ENCODE measurements at regions not wholly inside any gene's neighbourhood (a gene's known extent, or its start where the extent isn't known, plus 50 kb on each side); places are given as distances from the start of the nearest gene placed in this dataset.

DNA sequence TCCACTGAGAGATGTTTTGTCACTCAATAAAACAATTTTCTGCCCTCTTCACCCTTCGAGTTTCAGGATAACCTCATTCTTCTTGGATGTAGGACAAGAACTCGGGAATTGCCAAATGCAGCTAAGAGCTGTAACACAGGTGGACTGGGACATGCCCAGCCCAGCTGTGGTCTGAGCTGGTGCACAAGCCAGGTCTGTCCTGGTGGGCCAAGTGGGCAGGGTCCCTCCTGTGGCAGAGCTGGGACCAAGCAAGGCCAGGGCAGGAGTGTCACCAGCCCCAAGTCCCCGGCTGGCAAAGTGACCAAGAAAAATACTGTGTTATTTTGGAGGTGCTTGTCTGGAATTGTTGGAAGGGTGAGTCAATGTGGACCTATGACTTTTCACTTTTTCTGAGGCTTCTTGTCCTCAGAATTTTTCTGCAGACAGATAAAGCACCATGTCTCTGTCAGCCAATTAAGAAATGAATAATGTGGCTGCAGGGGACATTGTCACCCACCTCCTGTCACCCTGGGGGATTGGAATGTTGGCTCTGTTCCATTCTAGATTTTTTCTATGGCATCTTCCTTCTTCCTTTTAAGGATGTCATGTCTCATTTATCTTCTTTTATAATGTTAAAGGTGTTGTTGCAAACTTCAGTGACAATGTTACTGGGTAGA is 645.2 kb upstream of the EPHA6 start:
- no peak for DNase-seq

DNA sequence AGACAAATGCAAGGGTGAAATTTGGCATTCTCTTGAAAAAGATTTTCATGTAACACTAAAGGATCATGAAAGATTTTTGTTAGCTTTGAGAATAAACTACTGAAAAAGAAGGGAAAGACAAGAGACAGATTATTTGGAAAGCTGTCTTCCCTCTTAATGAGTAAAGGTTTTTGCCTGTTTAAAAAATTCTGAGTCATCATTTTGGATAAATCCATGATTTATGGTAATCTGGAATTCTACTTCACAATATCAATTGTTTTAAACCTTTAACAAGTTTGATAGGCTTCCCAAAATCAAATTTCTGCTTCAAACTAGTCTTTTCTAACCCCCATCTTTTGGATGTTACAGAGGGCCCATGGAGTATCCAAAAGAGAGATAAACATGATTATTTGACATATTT is 641.5 kb upstream of the EPHA6 start:
- DNase-seq, result no peak

DNA sequence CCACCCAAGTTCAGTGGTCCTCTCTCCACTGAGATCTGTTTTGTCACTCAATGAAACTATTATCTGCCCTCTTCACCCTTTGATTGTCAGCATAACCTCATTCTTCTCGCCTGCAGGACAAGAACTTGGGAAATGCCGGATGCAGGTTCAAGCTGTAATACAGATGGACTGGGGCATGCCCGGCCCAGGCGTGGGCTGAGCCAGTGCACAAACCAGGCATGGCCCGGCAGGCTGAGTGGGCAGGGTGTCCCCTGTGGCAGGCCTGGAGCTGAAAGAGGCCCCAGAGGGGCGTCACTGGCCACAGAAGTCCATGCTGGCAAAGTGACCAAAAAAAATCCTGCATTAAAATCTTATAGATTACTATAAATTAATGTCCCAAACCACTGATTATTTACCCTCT is 638.9 kb upstream of the EPHA6 start:
- DNase-seq, result no peak

DNA sequence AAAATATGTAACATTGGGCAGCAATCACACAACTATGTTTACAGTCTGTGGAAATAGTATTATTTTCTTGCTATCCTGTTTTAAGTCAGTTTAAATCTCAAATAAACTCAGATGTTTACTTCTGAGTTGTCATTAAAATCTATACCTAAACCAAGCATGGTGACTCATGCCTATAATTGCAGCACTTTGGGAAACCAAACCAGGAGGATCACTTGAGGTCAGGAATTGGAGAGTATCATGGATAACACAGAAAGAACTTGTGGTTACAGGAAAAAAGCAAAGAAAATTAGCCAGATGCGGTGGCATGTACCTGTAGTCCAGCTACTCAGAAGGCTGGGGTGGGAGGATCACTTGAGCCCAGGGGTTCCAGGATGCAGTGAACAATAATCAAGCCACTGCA is 631.6 kb upstream of the EPHA6 start:
- no peak for DNase-seq

DNA sequence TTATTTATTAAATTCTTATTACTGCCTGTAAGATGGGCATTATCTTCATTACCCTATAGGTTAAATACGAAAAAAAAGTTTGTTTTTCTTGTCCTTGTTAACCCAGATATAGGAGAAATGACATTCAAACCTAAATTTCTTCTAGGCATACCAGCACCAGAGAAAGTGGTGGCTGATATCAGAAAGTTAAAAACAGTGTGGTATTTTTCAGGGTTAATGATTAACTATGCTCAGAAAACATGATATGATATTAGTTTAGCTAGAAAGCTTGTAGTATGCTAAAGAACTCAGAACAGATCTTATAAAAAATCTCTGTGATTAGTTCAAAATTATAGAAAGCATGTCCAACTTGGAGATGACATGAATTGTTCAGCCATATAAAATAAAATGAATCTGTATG is 630.5 kb upstream of the EPHA6 start:
- no peak for DNase-seq

DNA sequence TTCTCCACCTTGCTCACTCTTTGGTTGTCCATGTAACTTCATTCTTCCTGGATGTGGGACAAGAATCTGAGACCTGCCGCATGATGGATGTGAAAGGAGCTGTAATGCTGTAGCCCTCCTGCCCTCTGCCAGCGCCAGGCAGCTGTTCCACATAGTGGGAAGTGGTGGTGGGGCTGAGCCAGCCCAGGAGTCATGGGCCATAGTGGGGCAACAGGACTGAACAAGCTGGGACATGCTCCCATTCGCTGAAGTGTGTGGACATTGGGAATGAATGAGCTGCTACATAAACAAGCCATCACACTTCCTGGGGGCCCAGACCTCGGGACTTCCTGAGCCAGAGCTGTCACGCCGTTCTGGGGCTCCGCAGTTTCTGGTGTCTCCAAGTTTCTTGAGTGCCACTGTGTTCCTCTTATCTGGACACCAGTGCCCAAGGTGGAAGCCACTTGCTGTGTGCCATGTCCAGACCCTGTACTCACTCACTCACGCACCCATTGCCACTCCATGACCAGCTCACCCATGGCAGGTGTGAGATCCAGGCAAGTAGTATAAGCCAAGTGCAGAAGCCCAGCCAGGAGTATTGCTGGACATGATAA is 624.3 kb upstream of the EPHA6 start:
- no peak for DNase-seq

DNA sequence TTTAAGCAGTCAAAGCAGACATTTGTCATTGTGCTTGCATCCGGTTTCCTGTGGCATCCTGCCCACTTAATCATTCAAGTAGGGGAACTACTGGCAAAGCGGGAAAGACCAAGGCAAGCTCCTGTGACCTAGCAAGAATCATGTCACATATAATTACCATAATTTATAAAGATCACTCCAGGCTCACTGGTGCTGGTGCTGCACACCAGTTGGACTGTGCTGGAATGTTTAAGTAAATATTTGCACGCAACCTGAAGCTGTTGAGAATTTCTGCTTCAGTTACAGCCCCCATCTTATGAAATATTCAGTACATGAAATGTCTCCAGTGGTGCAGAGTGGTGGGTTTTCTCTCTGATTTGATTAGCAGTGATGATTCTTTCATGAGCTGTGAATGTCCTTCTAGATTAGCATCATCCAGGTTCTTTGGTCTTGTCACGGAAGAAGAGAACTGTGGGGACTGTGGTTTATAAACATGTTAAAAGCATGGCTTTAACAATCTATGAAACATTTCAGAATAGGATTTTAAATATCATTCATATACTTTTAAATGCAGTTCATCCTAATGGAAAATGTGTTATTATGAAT is 621.3 kb upstream of the EPHA6 start:
- DNase-seq, result no peak

DNA sequence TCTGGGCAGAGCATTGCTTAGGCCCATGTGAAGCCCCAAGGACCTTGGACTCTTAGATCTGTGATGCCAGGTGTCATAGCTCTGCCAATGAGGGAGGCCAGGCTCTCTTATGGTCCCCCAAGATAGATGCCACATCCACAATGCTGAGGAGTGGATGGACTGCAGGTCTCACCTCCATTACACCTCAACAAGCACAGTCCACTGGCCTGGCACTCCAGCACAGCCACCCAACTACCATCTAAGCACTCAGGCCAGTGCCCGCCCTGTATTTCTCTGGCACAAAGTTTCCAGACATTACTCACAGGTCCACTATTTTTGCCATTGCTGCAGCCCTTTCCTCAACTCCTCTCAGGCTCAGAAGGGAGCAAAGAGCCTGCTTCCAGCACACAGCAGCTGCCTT is 613.5 kb upstream of the EPHA6 start:
- no peak for DNase-seq

DNA sequence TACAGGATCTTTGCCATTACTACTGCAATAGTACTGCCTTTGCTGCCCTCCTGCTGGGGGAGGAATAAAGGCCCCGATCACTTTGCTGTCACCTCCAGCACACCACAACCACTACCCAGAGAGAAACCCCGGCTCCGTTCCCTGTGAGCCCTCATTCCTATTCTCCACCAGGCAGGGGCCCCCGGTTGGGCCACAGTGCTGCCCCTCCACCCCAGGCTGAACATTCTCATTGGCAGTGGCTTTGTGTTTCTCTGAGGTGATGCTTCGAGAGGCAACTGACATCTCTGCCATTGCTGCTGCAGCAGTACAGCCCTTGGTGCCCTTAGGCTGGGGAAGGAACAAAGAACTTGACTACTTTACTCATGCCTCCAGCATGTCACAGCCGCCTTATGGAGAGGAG is 612.9 kb upstream of the EPHA6 start:
- DNase-seq, result no peak

DNA sequence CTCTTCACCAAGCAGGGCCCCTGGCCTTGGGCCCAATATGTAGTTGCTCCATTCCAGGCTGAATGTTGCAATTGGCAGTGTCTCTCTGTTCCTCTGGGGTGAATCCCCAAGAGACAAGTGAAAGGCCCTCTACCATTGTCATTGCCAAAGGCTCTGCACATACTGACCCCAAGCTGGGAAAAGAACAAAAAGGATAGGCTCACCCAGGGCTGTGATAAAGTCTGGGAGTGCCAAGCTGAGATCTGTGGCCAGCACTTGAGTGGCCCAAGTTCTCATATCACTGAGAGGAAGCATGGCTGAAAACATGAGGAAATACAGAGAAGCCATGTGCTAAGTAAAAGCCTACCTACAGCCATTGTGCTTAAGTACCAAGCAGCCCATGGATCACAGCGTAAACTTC is 612.2 kb upstream of the EPHA6 start:
- DNase-seq, result no peak

DNA sequence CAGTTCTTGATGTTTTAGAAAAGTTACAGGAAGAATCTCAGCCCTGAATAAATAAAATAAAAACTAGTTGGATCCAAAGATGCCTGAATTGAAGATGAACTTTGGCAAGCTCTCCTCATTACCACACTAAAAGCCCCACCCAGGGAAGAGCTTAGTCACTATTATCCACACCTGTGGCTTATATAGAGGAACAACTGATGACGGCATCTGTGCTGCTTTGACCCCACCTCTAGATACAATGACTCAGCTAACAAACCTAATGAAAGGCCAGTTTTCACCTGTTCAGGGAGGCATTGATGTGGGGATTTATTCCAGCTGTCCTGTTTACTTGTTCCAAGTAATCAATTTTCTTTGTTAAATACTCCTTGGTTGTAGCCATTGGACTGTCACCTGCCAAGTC is 604.7 kb upstream of the EPHA6 start:
- no peak for DNase-seq

DNA sequence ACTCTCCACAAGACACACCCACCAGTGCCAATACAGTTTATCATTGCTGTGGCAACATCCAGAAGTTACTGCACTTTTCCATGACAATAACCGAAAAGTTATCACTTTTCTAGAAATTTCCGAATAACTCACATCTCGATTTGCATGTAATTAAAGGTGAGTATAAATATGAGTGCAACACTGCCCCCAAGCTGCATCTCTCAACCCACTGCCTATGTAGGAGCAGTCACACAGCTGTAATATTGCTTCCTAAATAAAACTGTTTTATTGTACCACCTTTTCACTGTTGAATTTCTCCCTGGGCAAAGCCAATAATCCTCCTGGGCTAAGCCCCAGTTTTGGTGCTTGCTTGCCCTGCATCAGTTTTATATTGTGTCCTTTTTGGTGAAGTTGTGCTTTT is 601.0 kb upstream of the EPHA6 start:
- DNase-seq, result no peak

DNA sequence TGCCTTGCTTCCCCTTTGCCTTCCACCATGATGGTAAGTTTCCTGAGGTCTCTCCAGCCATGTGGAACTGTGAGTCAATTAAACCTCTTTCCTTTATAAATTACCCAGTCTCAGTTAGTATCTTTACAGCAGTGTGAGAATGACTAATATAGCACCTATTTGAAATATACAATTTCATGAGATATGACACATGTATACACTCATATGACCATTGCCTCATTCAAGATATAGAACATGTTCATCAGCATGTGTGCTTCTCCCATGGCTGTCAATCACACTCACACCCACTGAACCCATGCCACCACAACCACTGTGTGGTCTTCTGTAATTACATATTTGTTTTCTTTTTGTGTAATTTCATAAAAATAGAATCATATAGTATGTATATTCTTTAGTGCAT is 599.5 kb upstream of the EPHA6 start:
- no peak for DNase-seq

DNA sequence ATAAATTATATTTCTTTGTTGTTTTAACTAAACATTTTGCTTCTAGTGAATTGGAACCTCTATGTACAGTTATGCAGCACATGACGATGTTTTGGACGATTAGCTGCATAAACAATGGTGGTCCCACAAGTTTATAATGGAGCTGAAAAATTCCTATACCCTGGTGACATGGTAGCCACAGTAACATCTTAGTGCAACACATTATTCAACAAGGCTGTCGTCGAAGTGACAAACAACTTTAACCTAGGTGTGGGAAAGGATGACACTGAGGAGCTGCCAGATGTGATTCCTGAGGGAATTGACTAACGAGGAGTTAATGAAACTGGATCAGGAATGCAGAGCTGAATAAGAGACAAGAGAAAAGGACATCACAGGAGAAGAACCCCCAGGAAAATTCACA is 588.9 kb upstream of the EPHA6 start:
- no peak for DNase-seq

DNA sequence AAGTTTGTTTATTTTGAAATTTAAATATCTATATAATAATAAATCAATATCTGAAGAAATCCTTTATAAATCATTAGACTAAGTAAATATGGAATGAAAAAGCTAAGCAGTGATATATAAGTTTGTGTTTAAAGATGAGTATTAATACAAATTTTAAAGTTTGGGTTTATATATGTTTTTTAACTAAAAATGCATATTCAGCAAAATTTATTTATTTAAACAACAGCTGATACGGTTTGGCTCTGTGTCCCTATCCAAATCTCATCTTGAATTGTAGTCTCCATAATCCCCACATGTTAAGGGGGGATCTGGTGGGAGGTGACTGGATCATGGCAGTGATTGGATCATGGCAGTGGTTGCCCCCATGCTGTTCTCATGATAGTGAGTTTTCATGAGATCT is 580.7 kb upstream of the EPHA6 start:
- no peak for DNase-seq

DNA sequence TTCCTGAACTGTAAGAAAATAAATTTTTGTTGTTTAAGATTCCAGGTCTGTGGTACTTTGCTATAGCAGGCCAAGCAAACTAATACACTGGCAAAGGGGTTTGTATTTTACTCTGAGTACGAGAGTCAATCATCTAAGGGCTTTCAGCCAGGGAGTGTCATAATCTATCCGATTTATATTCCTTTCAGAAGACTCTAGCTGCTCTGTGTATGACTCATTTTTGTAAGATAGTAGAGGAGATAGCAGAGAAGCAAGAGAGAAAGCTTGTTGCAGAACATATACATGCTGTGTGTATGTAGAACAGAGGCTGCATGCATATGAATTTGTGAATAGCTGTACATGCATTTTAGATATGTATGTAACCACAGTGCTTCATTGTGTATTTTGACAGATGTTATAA is 577.9 kb upstream of the EPHA6 start:
- DNase-seq, result no peak

DNA sequence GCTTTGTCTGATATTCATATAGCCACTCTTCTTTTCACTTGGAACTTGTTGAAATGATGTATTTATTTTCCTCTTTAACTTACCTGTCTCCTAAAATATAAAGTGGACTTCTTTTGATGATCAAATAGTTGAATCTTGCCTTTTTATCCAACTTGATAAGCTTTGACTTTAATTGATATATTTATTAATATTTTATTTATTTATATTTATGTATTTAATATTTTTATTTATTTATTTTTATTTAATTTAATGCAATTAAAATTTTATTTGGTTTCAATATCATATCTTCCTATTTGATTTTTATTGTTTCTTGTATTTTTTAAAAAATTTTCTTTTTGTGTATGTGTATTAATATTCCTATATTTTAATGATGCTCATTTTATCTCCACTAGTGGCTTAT is 555.1 kb upstream of the EPHA6 start:
- DNase-seq, result no peak

DNA sequence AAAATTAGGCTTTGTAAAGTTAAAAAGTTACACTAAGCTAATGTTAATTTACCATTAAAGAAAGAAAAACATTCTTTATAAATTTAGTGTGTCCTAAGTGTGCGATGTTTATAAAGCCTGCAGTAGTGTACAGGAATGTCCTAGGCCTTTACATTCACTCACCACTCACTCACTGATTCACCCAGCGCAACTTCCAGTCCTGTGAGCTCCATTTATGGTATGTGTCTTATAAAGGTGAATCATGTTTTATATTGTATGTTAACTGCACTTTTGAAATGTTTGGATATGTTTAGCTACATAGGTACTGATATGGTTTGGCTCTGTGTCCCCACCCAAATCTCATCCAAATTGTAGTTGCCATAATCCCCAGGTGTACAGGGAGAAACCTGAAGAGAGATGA is 549.7 kb upstream of the EPHA6 start:
- DNase-seq, result no peak

DNA sequence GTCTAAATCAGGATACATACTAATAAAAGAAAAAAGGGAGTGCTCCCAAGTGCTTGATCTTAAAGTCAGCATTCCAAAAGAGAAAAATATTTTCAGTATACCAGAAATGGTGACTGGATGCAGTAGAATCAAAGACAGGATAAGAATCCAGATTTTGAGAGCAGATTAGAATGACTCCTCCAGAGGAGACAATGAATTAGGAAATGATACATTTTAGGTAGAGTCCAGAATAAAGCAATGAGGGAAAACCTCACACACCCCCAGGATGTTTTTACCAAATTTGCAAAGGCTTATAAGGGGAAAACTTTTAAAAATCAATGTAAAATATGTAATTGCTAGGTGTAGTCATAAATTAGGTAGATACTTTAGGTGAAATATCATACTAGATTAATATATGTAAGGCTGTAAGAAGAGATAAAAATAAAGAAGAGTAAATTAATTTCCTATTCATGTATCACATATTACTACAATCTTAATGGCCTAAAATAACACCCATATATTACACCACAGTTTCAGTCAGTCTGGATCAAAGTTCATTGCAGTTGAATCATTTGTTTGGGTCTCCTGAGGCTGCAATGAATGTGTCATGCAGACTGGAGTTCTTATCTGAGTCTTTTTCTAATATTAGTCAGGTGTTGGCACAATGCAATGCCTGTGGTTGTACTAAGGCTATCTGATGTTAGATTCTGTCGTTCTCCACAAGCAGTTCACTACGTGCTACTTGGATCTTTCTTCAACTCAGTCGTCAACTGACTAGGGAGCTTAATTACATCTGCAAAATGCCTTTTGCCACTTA is 547.8 kb upstream of the EPHA6 start:
- no peak for DNase-seq

DNA sequence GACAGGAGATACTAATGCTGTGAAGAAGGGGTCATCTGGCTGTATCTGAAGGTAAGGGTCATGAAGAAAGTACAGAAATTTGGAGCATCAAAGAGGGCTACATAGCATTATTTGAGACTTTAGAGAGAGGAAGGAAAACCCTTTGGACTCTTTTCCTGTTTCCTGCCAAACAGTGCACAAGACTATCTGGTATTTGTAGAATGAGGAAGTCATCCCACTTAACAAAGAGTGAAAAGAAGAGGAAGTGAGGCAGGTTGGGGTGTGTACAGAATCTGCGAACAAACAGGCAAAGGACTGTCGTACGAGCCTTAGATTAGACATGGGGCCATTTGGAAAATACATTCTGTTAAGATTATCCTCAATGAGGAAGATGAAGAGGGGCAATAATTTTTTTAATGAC is 546.8 kb upstream of the EPHA6 start:
- no peak for DNase-seq

DNA sequence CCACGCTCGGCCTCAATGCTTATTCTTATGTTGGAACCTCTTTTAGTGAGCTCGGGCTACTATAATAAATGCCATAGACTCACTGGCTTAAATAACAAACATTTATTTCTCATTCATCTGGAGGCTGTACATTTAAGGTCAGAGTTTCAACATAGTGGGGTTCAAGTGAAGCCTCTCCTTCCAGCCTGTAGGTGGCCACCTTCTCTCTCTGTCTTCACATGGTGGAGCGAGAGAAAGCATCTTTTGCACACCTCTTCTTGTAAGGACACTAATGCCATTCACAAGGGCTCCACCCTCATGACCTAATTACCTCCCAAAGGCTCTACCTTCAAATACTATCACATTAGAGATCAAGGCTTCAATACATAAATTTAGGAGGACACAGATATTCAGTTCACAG is 520.3 kb upstream of the EPHA6 start:
- DNase-seq, result no peak

DNA sequence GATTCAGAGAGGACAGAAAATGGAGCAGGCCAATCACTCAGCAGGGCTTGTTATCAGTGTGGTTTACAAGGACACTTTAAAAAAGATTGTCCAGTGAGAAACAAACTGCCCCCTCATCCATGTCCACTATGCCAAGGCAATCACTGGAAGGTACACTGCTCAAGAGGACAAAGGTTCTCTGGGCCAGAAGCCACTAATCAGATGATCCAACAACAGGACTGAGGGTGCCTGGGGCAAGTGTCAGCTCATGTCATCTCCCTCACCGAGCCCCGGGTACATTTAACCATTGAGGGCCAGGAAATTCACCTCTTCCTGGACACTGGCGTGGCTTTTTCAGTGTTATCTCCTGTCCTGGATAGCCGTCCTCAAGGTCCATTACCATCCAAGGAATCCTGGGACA is 513.7 kb upstream of the EPHA6 start:
- DNase-seq, result no peak

DNA sequence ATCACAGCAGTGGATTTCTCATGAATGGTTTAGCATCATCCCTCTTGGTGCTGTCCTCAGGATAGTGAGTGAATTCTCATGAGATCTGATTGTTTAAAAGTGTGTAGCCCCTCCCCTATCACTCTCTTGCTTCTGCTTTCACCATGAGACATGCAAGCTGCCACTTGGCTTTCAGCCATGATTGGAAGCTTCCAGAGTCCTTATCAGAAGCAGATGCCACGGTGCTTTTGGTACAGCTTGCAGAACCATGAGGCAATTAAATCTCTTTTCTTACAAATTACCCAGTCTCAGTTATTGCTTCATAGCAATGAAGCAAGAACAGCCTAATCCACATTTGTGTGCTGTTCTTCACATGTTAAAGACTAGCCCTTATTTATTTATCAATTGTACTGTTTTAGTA is 495.2 kb upstream of the EPHA6 start:
- DNase-seq, result no peak

DNA sequence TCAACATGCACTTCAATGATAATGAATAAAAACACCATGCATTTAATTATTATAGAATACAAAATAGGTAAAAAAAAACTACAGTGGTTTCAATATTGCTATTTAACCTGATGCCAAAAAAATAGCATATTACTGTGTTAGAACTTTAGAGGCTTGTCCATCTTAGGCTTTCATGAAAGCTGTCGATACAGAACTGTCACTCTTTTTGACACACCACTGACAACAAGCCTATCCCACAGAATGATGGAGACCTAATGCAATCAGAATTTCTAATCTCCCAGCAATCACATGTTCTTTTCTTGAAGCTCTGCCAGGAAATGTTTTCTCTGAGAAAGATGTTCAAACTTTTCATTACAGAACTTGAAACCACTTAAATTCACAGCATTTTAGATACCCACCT is 490.3 kb upstream of the EPHA6 start:
- no peak for DNase-seq

All from activated CD4-positive, alpha-beta T cell treated with anti-CD3 and anti-CD28 coated beads for 48 hours (primary cell).